ENCODE measurements at regions not wholly inside any gene's neighbourhood (a gene's known extent, or its start where the extent isn't known, plus 50 kb on each side); places are given as distances from the start of the nearest gene placed in this dataset.

DNA sequence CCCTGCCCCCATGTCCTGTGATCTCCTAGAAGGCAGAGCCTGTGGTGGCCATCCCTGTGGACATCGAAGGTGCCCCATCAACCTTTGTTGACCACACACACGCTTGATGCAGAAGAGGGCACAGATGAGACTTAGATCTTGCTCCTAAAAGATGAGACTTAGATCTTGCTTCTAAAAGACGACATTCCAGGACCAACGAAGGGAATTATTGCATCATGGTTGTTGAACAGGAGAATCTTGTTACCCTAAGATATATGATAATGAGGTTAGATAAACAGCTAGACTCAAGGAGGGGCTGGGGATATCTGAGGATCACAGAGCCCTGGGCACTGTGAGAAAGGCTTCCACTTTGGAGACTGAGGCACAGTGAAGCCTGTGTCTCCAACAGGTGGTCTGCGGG lies 91.1 kb upstream of the WSCD2 start:
- DNase-seq (ENCODE audit: low read depth): no peak

DNA sequence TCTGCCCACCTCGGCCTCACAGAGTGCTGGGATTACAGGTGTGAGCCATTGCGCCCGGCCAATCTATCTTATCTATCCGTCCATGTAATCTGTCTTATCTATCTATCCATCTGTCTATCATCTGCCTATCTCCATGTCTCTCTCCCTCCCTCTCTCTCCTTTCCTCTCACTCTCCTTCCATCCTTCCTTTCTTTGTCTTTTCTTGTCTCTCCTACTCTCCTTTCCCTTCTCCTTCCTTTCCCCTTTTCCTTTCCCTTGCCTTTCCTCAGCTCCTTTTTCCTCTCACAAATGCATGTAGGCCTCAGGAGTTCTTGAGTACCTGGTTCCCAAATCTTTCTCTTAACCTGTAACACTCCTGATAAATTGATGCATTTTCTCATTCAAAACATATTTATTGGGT lies 89.3 kb upstream of the WSCD2 start:
- no peak for DNase-seq (ENCODE audit: low read depth)

DNA sequence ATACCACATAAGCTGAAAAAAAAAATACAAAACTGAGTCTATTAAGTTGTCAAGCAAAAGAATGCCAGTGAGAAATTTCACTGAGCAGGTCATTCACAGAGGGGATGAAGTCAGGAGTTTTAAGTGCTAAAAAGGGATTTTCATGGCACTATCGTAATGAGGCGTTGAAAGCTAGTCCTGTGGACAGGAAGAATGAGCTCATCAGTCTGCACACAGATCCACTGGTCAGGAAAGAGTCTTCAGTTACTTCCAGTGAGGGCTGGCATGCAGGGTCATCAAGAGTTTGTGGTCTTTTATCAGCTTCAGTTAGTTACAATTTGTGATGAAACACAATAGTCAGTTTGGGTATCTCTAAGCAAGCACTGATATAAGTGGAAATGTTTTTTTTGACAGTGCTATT lies 88.1 kb upstream of the WSCD2 start:
- no peak for DNase-seq (ENCODE audit: low read depth)

DNA sequence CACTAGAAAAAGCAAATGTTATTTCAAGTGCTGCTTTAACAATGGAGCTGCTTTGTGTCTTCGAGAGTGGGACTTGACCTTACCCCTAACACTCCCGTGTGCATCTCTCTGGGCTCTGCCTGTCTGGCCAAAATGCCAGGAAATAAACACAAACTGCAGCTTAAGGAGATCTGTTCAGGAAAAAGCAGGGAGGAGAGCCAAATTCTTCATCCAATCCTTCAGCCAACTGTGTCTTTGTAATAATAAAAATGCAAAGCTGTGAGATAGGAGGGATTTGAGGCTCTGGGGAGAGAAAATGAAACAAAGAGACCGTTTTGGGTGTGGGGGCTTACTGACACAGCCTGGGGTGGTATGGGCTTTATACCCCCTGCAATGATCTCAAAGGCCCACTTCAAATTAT lies 85.8 kb upstream of the WSCD2 start:
- no peak for DNase-seq (ENCODE audit: low read depth)

DNA sequence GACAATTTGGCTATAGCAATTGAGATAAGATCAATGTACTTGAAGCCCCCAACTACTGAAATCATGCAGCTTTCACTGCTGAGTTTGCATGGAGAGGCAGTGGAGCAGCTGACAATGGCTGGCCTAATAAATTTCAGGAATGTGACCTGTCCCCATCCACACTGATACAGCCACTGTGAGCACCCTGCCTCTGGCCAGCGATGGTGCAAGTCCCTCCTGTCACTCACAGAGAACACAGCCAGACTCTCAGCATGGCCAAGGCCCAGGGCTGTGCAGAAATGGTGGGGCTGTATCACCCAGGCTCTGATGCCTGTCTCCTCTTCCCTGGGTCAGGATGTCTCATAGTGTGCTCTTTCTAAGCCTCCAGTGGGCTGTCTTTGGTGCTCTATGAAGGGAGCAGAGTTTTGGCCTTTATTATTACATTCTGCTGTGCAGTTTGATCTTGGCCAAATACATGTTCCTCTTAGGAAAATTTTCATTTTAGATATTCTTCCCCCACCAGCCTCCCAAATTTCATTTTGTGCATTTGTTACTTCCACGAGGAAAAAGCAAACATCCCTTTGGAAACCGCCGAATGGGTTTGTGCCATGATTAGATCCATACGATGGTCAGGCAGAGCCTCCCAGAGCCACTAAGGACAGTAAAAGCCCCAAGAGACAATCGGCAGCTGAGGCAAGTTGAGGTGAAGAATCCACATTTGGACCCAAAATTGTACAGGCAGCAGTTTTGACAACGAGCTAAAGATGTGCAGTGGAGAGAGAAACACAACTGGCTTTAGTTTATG lies 85.1 kb upstream of the WSCD2 start:
- no peak for DNase-seq (ENCODE audit: low read depth)

DNA sequence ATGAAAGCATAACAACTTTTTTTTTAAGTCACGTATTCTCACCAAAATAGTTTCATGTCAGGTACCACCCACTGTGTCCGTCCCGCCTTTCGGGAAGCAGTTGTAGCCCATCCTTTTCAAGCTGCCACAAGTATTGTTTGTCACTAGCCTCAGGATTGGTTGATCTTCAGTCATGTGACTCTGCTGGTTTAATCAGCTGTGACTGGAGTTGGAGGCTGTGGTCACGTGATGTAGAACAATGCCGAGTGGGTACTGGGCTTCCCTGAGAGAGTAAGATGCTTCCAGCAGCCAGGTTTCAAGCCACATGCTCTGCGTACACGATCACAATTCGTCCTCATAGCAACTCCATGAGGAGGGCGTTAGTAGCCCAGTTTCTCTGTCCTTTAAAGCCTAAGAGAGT lies 83.0 kb upstream of the WSCD2 start:
- no peak for DNase-seq (ENCODE audit: low read depth)

DNA sequence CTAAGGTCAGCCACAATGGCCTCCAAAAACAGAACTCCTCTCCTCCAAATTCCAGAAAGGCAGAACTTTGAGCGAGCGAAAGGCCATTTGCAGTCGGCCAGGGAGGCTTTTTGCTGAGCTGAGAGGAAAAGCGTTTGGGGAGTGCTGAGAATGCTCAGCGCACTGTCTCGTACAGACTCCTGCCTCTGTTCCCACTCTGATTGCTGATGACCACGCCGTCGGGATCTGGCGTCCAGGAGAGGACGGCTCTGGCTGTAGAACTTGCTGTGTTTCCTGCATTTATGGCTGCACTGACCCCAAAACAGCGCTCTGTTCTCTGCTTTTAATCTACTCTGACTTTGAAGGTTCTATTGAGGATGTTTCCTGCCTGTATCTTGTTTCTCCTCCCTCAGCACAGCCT lies 82.4 kb upstream of the WSCD2 start:
- no peak for DNase-seq (ENCODE audit: low read depth)

DNA sequence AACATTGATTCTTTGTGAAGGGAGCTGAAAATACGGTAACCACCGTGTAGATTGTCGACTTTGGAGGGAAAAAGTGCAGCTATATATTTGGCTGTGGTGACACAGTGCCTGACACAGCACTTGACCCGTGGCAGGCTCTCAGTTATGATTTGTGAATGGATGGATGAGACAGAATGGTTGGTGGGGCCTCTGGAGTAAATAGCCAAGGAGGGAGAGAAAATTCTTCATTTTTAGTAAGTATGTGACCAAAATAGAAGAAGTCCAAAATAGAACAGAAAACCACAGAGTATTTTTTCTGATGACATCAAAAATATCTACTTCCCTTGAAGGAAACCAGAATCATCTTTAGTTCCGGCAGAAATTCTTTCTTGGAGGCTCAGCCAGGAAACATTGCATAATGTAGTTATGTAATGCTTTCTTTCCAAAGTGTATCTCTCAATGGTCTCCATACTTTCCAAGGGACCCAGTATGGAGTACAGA lies 82.0 kb upstream of the WSCD2 start:
- no peak for DNase-seq (ENCODE audit: low read depth)

DNA sequence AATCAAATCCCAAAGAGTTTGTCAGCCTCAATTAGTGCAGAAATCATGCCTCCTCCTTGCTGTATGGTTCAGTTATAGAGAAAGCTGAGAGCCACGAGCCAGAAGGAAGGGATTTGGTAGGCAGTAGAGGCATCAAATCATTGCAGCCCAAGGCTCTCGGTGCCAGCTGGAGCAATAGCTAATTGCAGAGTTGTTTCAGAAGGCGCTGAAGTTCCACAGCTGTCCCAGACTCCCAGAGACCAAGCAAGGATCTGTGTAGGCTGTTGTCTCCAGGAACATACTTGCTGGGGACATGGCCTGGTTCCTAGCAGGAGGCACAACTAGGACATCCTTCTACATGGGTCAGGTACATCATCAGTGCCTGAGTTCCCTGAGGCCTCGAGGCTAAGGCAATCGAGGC lies 80.4 kb upstream of the WSCD2 start:
- DNase-seq (ENCODE audit: low read depth): no peak

DNA sequence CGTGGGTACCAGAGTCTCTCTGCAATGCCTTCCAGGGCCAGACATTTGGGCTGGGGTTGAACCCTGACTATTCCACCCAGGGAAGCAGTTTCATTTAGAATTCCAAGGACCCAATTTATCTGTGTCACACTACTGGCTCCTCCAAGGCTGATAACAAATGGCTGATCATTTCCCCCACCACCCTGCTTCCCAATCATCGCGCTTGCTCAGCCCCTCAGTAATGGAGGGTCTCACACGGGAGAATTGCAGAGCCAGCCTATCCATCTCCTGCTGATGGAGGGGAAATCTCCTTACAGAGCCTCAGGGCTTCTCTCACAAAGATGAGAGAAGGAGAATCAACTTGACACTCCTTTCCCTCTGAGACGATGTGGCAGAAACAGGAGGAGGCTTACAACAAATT lies 78.4 kb upstream of the WSCD2 start:
- no peak for DNase-seq (ENCODE audit: low read depth)

DNA sequence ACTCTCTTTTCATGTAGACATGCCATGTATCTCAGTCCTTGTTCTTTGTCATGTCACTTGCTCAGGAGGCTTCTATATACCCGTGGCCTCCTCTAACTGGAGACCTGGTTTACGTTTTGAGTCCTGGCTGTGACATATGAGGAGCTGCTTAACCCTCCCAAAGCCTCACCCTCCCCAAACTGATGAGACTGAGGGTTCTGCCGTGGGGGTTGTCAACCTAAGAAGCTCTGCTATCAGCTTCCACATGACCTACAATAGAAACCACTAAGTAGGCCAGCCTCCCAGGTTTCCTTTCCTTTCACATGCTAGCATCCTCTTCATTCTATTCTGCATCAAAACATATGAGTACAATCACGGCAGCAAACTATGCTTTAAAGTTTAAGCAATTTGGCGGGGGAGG lies 76.8 kb upstream of the WSCD2 start:
- no peak for DNase-seq (ENCODE audit: low read depth)

DNA sequence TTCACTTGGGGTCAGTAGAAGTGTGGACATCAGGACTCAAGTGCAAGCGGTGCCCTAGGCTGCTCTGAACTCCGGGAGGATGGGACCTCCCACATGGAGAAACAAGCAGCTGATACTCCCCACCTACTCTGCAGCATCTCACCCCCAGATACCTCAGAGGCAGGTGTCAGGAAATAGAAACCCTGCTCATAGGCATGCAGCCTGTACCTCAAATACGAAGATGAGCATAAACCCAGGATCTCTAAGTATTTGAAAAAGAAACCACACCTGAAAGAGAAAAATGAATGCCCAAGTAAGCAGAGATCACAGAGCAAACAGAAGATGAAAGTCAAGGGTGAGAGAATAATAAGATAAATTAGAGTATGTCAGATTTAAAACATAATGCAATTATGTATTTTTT lies 75.6 kb upstream of the WSCD2 start:
- DNase-seq (ENCODE audit: low read depth): no peak

DNA sequence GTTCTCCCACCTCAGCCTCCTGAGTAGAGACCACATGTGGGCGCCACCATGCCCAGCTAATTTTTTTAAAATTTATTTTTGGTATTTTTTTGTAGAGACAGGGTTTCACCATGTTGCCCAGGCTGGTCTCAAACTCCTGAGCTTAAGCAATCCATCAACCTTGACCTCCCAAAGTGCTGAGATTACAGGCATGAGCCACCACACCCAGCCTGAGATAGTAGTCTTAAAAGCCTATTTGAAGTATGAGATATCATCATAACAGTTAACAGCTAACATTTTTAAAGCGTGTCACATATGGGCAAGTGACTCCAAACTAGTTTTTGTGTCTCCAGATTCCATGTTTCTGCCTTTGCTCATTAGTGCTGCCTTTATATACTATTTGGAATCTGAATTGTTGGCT lies 74.6 kb upstream of the WSCD2 start:
- DNase-seq (ENCODE audit: low read depth): no peak

DNA sequence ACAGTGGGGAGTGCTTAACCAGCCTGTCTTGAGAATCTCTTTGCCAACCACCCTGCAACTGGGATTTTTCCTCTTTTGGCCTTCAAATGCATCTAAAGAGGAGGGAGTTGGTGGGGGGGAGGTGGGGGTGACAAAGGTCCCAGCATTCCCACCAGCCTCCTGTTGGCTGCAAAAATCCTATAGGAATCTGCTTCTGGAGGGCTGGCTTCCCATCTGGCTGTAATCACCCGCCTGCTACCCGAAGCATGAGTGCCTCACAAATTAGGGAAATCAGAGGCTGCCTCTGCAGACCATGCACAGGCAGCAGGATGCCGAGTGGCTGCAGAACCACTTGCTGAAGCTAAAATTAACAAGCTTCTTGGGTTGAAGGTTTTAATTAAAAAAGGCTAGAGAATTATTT lies 73.9 kb upstream of the WSCD2 start:
- no peak for DNase-seq (ENCODE audit: low read depth)

DNA sequence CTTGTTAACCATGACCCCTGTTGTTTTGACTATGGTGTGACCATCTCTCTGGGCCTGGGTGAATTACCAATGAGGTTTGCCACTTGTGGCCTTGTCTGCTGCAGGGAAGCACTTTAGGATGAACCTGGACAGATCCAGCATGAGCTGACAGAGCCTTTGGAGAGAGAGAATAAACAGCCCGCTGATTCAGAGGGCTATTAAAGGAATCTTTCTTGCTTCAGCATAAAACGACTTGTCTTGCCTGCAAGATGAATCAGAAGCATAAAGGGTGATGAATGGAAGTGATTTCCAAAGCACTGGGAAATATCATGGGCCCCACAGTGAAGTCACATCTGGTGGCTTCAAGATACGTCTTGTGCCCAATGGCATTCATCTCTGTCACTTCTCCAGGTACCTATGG lies 69.0 kb upstream of the WSCD2 start:
- DNase-seq (ENCODE audit: low read depth): no peak

DNA sequence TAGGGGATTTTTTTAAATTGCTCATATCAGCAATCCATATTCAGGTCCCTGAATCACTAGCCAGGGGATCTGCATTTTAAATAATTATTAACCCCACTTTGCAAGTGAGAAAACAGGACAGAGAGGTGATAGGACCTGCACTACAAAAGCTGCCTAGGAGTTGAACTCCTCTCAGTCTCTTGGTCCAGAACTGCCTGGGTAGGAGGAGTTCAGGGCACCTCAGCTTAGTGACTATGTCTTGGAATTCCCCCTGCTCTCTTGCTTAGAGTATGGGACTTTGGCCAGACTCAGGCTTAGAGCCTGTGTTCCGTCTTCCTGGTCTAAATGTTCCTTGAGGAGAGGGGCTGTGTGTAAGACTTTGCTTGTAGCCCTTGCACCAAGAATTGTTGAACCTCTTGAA lies 68.2 kb upstream of the WSCD2 start:
- DNase-seq (ENCODE audit: low read depth): no peak

DNA sequence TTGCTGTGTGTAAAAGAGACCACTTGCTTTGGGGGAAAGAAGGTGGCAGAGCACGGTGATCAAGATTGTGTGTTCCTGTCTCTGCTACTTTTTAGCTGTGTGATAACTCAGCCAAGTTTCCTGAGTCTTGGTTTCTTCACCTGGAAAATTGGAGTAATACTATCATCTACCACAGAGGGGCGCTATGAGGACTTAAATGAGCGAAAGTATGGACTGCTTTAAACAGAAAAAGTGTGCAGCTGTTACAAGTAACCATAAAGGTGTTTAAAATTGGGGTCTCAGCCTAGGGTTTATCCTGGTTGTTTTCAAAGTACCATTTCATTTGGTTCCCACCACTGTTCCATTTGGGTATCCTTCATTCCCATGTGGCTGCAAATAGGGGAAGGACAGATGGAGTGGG lies 65.9 kb upstream of the WSCD2 start:
- no peak for DNase-seq (ENCODE audit: low read depth)

DNA sequence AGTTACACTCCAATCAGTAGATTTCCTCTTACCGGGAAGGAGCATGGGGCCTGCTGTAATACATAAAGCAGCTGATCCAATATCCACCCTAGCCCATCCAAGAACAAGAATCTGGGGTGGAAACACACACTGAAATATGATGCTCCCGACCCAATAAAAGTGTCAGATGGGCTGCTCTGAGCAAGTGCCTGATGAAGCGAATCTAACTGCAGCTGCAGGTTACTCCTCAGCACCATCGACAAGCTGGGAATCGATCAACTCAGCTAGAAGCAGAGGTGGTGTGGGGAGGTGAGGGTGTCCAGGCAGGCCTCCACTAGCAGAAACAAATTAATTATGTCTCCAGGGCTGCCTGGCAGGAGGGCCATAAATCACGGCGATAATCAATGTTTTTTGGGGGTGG lies 64.0 kb upstream of the WSCD2 start:
- no peak for DNase-seq (ENCODE audit: low read depth)

DNA sequence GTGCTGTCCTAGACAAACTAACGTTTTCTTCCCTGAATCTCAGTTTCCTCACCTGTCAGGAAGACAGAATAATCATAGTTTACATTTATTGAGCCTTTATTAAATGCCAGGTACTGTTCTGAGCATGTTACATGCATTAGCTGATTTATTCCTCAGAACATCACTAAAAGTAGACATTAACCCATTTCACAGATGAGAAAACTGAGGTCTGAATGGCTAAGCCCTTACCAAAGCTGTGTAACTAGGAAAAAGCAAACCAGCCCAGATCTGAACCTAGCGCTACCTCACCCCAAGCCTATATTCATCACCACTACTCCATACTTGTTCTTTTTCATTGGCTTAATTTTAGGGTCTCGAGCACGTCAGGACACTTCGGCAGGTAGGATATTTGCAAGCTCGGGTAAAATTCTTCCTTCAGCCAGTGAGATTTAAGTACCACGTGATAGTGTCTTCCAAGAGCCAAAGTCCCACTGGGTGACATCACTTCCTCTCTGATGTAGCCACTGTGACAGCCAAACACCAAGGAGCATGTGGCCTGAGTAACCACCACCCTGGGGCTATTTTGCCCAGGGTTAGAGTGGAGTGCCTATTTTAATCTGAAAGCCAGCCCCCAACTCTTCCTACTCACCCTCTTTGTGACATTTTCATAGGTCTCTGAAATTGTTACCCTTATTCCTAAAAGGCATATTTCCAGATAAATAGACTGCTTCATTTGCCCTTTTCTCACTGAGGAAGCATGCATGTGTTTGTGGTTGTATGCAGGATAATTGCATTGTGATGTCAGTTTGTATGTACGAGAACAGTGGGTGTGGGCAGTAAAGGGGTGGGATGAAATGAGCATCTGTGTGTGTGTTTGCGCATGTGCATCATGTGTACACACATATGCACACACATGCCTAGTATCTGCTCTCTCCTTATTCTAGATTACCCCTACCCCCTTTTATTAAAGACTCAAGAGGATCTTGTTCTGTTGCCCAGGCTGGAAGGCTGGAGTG lies 62.2 kb upstream of the WSCD2 start:
- DNase-seq (ENCODE audit: low read depth): no peak

DNA sequence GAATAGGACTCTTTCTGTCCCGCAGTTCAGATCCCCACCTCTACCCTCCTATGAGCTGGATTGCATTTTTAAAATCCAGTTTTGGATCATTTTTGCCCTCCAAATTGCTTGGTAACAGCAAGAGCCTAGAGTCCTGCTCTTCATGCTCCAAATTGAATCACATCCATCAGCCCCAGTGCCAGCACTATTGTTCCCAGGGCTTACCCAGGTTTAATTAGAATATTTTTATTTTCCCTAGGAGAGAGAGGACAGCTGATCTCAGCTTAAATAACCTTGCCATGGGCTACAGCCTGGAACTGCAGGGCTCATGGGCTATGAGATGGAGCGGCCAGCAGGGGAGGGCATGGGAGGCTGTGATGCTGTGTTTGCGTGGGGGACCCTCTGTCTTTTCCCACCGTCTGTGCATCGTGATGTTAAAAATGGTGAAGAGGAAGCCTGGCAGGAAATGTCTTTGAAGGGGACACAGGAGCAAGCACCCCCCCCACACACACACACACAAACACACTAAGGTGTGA lies 59.4 kb upstream of the WSCD2 start:
- no peak for DNase-seq (ENCODE audit: low read depth)

DNA sequence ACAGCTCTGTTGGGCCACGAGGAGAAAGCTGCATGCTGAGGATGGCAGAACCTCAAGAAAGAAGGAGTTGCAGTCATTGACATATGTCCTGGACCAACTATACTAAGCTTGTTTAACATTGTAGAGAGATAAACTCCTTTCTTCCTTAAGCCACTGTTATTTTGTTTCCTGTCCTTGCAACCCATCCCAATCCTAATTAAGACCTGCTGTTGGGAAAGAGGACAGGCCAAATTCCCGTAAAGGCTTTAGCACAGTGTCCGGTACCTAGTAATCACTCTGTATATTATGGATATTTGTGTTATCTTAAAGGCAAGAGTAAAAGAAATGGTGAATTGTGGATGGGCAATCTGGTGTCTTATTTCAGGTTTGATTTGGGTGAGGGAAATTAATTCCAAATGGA lies 53.5 kb upstream of the WSCD2 start:
- DNase-seq (ENCODE audit: low read depth): no peak

DNA sequence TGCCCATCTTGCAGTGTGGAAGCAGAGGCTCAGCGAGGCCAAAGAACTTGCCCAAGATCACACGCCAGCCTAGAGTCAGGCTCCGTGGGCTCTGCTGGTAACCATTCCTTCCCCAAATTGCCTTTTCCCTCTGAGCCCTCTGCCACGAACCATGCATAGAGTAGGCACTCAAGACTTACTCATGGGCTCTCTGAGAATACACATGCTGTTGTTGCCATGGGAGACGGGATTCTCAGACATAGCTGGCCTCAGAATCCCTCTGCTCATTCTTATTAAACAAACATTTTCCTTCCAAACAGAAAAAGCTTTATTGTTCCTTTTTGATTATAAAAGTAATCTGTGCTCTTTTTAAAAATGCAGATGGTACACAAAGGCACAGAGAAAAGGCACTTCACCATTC lies 52.5 kb upstream of the WSCD2 start:
- DNase-seq (ENCODE audit: low read depth): no peak

DNA sequence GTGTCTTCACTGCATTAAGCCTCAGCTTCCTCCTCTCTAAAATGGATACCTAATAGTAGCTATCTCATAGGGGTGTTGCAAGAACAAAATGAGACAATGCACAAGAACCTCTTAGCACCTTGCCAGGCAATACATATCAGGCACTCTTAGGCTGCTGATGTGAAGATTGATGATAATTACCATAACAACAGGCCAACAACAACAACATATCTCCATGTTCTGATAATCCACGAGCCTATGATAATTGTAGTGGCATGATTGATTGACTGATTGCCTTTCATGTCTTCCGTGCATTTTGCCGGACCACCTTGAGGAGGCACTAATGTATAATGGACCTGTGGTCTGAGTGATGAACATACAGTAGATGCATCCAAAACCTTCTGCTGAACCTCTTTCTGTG lies 50.7 kb upstream of the WSCD2 start:
- DNase-seq (ENCODE audit: low read depth): no peak

Data from fibroblast of the conjunctiva (primary cell).